ENCODE measurements at regions not wholly inside any gene's neighbourhood (a gene's known extent, or its start where the extent isn't known, plus 50 kb on each side); places are given as distances from the start of the nearest gene placed in this dataset.

- Histone ChIP-seq H3K27ac (ENCODE audit: low read depth, low read length) (no peak overlapping the region), H2AFZ (ENCODE audit: low read depth, low read length, poor library complexity, severe bottlenecking) (no peak overlapping the region), H3K27me3 (ENCODE audit: insufficient read depth, low read length) (no peaks in the 10 kb centered on the region), H3K9ac (ENCODE audit: low read length) (no peak overlapping the region), H3K9me3 (ENCODE audit: control insufficient read depth in 1 of 2, insufficient read depth in 1 of 2, low read depth in 1 of 2, low read length in 2 of 2) (0 out of 4 replicates have a peak, but pooled peaks cover 0 to 3% of the 10 kb centered on the region in 2 experiments), H3K36me3 (ENCODE audit: control insufficient read depth in 1 of 2, insufficient read depth in 2 of 2, low read length in 2 of 2) (no peaks in the 10 kb centered on the region), H3K4me1 (ENCODE audit: control insufficient read depth in 1 of 2, insufficient read depth in 2 of 2, low read length in 2 of 2) (no peaks in the 10 kb centered on the region), H3K4me2 (ENCODE audit: low read length) (no peak overlapping the region), H4K20me1 (ENCODE audit: insufficient read depth) (no peaks in the 10 kb centered on the region), H3K9me2 (ENCODE audit: insufficient read depth) (no peaks in the 10 kb centered on the region), H3K79me2 (ENCODE audit: insufficient read depth, low read length) (no peaks in the 10 kb centered on the region), H3K4me3 (replicated peaks in 1 of 2; ENCODE audit: low read depth in 1 of 2, low read length in 2 of 2) (no peak overlapping the region)
- ATAC-seq (no peak), DNase-seq (ENCODE audit: low read depth, low spot score) (no peak)
- CTCF ChIA-PET = no interaction called here
- POLR2A ChIA-PET = no interaction called here
- BruUV-seq (replicated peaks) = no TSS peak
- intact Hi-C loops (cut with micrococcal nuclease) = no loop called here
- TF ChIP-seq CTCF (IDR thresholded peaks at IDR 0.05 in 2 of 3, conservative IDR thresholded peaks at IDR 0.05 in 1 of 3; ENCODE audit: borderline replicate concordance in 1 of 3, insufficient read depth in 1 of 3, low read depth in 2 of 3, low read length in 2 of 3) = peak in 1 of 3 experiments; percentile 14; a peak in 2 of 6 replicates
- no peak for TF ChIP-seq ZNF274 (IDR thresholded peaks at IDR 0.05; ENCODE audit: low read depth, low read length)
- RAD21 ChIA-PET (ENCODE audit: low non-redundant PET in 1 of 2, low total read pairs in 2 of 2, uncharacterized antibody in 2 of 2, unreplicated experiment in 2 of 2) = no interaction called here
Measured at GRCh38 chr4:175109933-175110332, 191.8 kb downstream of the ADAM29 start.

- intact Hi-C loops (cut with micrococcal nuclease) = no loop called here
- Histone ChIP-seq H3K4me3 (replicated peaks in 1 of 2; ENCODE audit: low read depth in 1 of 2, low read length in 2 of 2) (no peak overlapping the region), H3K36me3 (ENCODE audit: control insufficient read depth in 1 of 2, insufficient read depth in 2 of 2, low read length in 2 of 2) (no peaks in the 10 kb centered on the region), H3K9me2 (ENCODE audit: insufficient read depth) (no peaks in the 10 kb centered on the region), H2AFZ (ENCODE audit: low read depth, low read length, poor library complexity, severe bottlenecking) (no peak overlapping the region), H3K4me2 (ENCODE audit: low read length) (no peak overlapping the region), H4K20me1 (ENCODE audit: insufficient read depth) (no peaks in the 10 kb centered on the region), H3K9ac (ENCODE audit: low read length) (no peak overlapping the region), H3K9me3 (ENCODE audit: control insufficient read depth in 1 of 2, insufficient read depth in 1 of 2, low read depth in 1 of 2, low read length in 2 of 2) (0 out of 4 replicates have a peak, but pooled peaks cover 0 to 3% of the 10 kb centered on the region in 2 experiments), H3K79me2 (ENCODE audit: insufficient read depth, low read length) (no peaks in the 10 kb centered on the region), H3K27me3 (ENCODE audit: insufficient read depth, low read length) (no peaks in the 10 kb centered on the region), H3K27ac (ENCODE audit: low read depth, low read length) (no peak overlapping the region), H3K4me1 (ENCODE audit: control insufficient read depth in 1 of 2, insufficient read depth in 2 of 2, low read length in 2 of 2) (no peaks in the 10 kb centered on the region)
- DNase-seq (ENCODE audit: low read depth, low spot score) (no peak), ATAC-seq (no peak)
- TF ChIP-seq ZBTB33 (IDR thresholded peaks at IDR 0.05; ENCODE audit: extremely low read depth, insufficient replicate concordance, low read length) (no peak), SRF (IDR thresholded peaks at IDR 0.05; ENCODE audit: low read depth) (no peak), CBX3 (IDR thresholded peaks at IDR 0.05; ENCODE audit: low read depth) (no peak), EGR1 (IDR thresholded peaks at IDR 0.05; ENCODE audit: low read depth) (no peak), TCF7L2 (IDR thresholded peaks at IDR 0.05; ENCODE audit: borderline replicate concordance, extremely low read depth, insufficient read depth, insufficient read length) (no peak), SIN3A (IDR thresholded peaks at IDR 0.05; ENCODE audit: low read depth) (no peak), SP1 (IDR thresholded peaks at IDR 0.05; ENCODE audit: low read depth) (no peak), YY1 (IDR thresholded peaks at IDR 0.05; ENCODE audit: extremely low read depth, insufficient replicate concordance, low read depth, low read length) (no peak), MAX (IDR thresholded peaks at IDR 0.05) (no peak), EZH2 (IDR thresholded peaks at IDR 0.05) (no peak)
- BruUV-seq (replicated peaks) = no TSS peak
- ChIA-PET RAD21 (ENCODE audit: low non-redundant PET in 1 of 2, low total read pairs in 2 of 2, uncharacterized antibody in 2 of 2, unreplicated experiment in 2 of 2) (no interaction called here), CTCF (no interaction called here), POLR2A (no interaction called here)
Measured at GRCh38 chr4:175125410-175126068, 207.4 kb downstream of the ADAM29 start.
